ENCODE measurements at regions not wholly inside any gene's neighbourhood (a gene's known extent, or its start where the extent isn't known, plus 50 kb on each side); places are given as distances from the start of the nearest gene placed in this dataset.
A peak's percentile ranks its signal among the peaks of the same experiment; 100 is the strongest.
"Not testable (repeated sequence)": the region's sequence is repeated elsewhere in the genome, so short reads cannot be mapped to it uniquely, and the experiment has no call there.

- H3K36me3 Mint-ChIP-seq (ENCODE audit: low read depth): no peaks in the 10 kb centered on the region
- H3K4me1 Mint-ChIP-seq (ENCODE audit: low read depth): peaks cover 71% of the 10 kb centered on the region
- no peaks in the 10 kb centered on the region for H3K9me3 Mint-ChIP-seq
- no peak for DNase-seq
- H3K27ac Mint-ChIP-seq: peak overlapping the region; percentile 82
- H3K4me3 Mint-ChIP-seq: no peak overlapping the region
- H3K27me3 Mint-ChIP-seq: no peaks in the 10 kb centered on the region
Measured at GRCh38 chr20:53655625-53656292, 62.1 kb upstream of the ZNF217 start.

DNA sequence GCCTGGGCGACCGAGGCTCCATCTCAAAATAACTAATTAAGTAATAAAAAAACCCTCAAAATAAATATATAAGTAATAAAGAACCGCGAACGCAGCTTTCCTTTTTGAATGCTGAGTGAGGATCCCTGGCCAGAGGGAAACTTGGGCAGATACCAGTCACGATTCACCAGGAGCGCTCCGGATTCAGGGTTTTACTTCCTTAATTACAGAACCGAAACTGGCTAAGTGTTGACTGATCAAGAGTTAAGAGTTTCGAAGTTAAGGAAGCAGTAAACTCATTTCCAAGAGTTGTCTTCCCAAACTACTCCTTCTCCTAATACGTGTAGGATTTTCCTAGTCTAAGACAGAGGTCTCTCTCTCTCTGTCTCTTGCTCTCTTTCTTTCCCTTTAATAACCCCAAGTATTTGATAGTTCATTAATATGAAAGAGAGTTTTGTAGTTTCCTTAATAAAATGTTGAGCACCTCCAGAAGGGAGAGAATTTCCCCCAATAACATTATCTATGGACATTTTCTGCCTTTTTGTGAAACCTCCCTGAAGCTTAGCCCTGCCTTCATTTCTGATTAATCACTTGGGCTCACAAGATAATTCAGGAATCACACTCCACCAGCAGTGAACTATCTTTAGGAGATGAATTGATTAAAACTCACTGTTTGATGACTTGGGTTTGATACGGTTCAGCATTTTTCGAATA is 61.4 kb upstream of the ZNF217 start:
- Mint-ChIP-seq H3K27me3 (no peaks in the 10 kb centered on the region), H3K4me1 (ENCODE audit: low read depth) (peaks cover 64% of the 10 kb centered on the region), H3K9me3 (no peaks in the 10 kb centered on the region), H3K4me3 (no peak overlapping the region), H3K27ac (peak overlapping the region; percentile 18), H3K36me3 (ENCODE audit: low read depth) (no peaks in the 10 kb centered on the region)
- no peak for DNase-seq

DNA sequence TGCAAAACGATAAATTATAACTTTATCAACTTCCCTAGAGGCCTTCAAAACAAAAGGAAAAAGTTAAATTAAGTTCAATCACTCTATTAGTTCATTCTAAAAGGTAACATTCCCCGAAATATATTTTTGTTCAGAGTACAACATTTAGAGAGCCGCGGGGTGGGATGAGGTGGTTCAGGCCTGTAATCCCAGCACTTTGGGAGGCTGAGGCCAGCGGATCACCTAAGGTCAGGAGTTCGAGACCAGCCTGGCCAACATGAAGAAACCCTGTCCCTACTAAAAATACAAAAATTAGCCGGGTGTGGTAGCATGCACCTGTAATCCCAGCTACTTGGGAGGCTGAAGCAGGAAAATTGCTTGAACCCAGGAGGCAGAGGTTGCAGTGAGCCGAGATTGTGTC is 60.9 kb upstream of the ZNF217 start:
- H3K27me3 Mint-ChIP-seq; H3K4me3 Mint-ChIP-seq; H3K9me3 Mint-ChIP-seq; DNase-seq; H3K36me3 Mint-ChIP-seq (ENCODE audit: low read depth): not testable (repeated sequence)
- Mint-ChIP-seq H3K4me1 (ENCODE audit: low read depth) (peaks cover 59% of the 10 kb centered on the region), H3K27ac (peak overlapping the region; percentile 40)

- H3K27me3 Mint-ChIP-seq: no peaks in the 10 kb centered on the region
- H3K36me3 Mint-ChIP-seq (ENCODE audit: low read depth): no peaks in the 10 kb centered on the region
- no peaks in the 10 kb centered on the region for H3K9me3 Mint-ChIP-seq
- DNase-seq: no peak
- peak overlapping the region; percentile 92 for H3K27ac Mint-ChIP-seq
- peak overlapping the region; percentile 63 for H3K4me3 Mint-ChIP-seq
- H3K4me1 Mint-ChIP-seq (ENCODE audit: low read depth): peaks cover 51% of the 10 kb centered on the region
Measured at GRCh38 chr20:53652859-53653517, 59.3 kb upstream of the ZNF217 start.

GRCh38 chr20:53652090-53652858 is 58.6 kb upstream of the ZNF217 start:
- H3K27me3 Mint-ChIP-seq: no peaks in the 10 kb centered on the region
- H3K36me3 Mint-ChIP-seq (ENCODE audit: low read depth): no peaks in the 10 kb centered on the region
- H3K9me3 Mint-ChIP-seq: no peaks in the 10 kb centered on the region
- H3K4me1 Mint-ChIP-seq (ENCODE audit: low read depth): peaks cover 44% of the 10 kb centered on the region
- peak overlapping the region; percentile 63 for H3K4me3 Mint-ChIP-seq
- no peak for DNase-seq
- peak overlapping the region; percentile 92 for H3K27ac Mint-ChIP-seq

DNA sequence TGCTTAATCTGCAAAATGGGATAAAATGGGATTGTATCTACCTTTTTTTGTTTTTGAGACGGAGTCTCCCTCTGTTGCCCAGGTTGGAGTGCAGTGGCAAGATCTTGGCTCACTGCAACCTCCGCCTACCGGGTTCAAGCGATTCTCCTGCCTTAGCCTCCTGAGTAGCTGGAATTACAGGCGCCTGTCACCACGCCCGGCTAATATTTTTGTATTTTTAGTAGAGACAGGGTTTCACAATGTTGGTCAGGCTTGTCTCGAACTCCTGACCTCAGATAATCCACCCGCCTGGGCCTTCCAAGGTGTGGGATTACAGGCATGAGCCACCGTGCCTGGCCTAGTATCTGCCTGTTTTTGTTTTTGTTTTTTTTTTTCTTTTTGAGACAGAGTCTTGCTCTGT is 55.9 kb upstream of the ZNF217 start:
- not testable (repeated sequence) for H3K9me3 Mint-ChIP-seq; H3K27me3 Mint-ChIP-seq; H3K36me3 Mint-ChIP-seq (ENCODE audit: low read depth); H3K27ac Mint-ChIP-seq; DNase-seq; H3K4me3 Mint-ChIP-seq
- peaks cover 36% of the 10 kb centered on the region for H3K4me1 Mint-ChIP-seq (ENCODE audit: low read depth)

GRCh38 chr20:53647286-53647821 is 53.7 kb upstream of the ZNF217 start:
- no peaks in the 10 kb centered on the region for H3K36me3 Mint-ChIP-seq (ENCODE audit: low read depth)
- H3K27me3 Mint-ChIP-seq: no peaks in the 10 kb centered on the region
- no peak overlapping the region for H3K27ac Mint-ChIP-seq
- DNase-seq: no peak
- H3K9me3 Mint-ChIP-seq: no peaks in the 10 kb centered on the region
- no peak overlapping the region for H3K4me3 Mint-ChIP-seq
- H3K4me1 Mint-ChIP-seq (ENCODE audit: low read depth): peaks cover 37% of the 10 kb centered on the region

DNA sequence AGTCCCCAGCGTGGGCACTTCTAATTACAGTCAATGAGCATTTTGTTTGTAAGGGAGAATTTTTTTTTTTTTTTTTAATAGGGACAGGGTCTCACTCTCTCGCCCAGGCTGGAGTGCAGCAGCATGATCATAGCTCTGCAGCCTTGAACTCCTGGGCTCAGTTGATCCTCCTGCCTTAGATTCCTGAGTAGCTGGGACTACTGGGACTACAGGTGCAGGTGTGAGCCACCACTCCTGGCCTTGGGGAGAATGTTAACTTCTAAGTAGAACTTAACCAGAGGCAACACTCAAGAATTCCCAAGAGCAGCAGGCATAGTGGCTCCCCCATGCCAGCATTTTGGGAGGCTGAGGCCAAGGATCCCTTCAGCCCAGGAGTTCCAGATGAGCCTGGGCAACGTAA is 52.9 kb upstream of the ZNF217 start:
- no peak overlapping the region for H3K4me3 Mint-ChIP-seq
- H3K9me3 Mint-ChIP-seq: no peaks in the 10 kb centered on the region
- peaks cover 36% of the 10 kb centered on the region for H3K4me1 Mint-ChIP-seq (ENCODE audit: low read depth)
- no peaks in the 10 kb centered on the region for H3K36me3 Mint-ChIP-seq (ENCODE audit: low read depth)
- no peak for DNase-seq
- no peaks in the 10 kb centered on the region for H3K27me3 Mint-ChIP-seq
- H3K27ac Mint-ChIP-seq: no peak overlapping the region

DNA sequence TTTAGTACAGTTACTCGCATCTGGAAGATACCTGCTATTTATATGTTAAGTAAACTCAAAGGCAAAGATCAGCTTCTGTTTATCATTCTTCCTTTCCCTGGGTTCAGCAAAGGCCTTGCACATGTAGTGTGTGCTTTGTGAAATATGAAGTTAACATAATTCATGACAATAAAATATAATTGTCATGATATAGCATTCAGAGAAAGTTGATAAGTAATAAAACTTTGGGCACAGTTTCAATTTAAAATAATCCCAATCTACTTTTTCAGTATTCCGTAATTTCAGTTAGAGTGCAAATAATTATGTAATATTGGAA is 51.9 kb upstream of the ZNF217 start:
- no peaks in the 10 kb centered on the region for H3K36me3 Mint-ChIP-seq (ENCODE audit: low read depth)
- no peaks in the 10 kb centered on the region for H3K9me3 Mint-ChIP-seq
- H3K4me3 Mint-ChIP-seq: no peak overlapping the region
- no peak for DNase-seq
- no peaks in the 10 kb centered on the region for H3K27me3 Mint-ChIP-seq
- H3K4me1 Mint-ChIP-seq (ENCODE audit: low read depth): peaks cover 40% of the 10 kb centered on the region
- H3K27ac Mint-ChIP-seq: no peak overlapping the region

DNA sequence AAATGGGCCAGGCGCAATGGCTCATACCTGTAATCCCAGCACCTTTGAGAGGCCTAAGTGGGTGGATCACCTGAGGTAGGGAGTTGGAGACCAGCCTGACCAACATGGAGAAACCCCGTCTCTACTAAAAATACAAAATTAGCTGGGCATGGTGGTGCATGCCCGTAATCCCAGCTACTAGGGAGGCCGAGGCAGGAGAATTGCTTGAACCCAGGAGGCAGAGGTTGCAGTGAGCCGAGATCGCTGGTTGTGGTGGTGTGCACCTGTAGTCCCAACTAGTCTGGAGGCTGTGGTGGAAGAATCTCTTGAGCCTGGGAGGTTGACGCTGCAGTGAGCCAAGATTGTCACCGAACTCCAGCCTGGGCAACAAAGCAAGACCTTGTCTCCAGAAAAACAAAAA is 50.5 kb upstream of the ZNF217 start:
- H3K4me3 Mint-ChIP-seq; DNase-seq; H3K9me3 Mint-ChIP-seq; H3K27ac Mint-ChIP-seq; H3K36me3 Mint-ChIP-seq (ENCODE audit: low read depth); H3K27me3 Mint-ChIP-seq: not testable (repeated sequence)
- H3K4me1 Mint-ChIP-seq (ENCODE audit: low read depth): peaks cover 47% of the 10 kb centered on the region

Data from activated T-cell treated with anti-CD3 and anti-CD28 coated beads, Interleukin-2, amount 50 U/mL, for 24 hours (primary cell).